B cell (primary cell): ENCODE measurements at regions not wholly inside any gene's neighbourhood (a gene's known extent, or its start where the extent isn't known, plus 50 kb on each side); places are given as distances from the start of the nearest gene placed in this dataset.

Experiments
- ATAC-seq: fragments of 200-7000 bp; cut with Tn5 transposase; one replicate; pipeline ENCODE4 v1.10.0; 2021; ENCODE audit warnings: low read depth, mild to moderate bottlenecking, moderate number of reproducible peaks, moderate library complexity
- CTCF ChIA-PET: fragments of 350-600 bp; sonication (Branson Sonifier 250); formaldehyde crosslinking; loops from one replicate; lab custom pipeline; 2021; ENCODE audit warnings: antibody characterized with exemption, inconsistent platforms; lab: Charles Lee
- POLR2A ChIA-PET: fragments of 350-600 bp; sonication (Branson Sonifier 250); formaldehyde crosslinking; loops from one replicate; lab custom pipeline; 2021; ENCODE audit warnings: antibody characterized with exemption; lab: Charles Lee
- DNase-seq: peaks from one replicate; pipeline ENCODE4 v3.0.0; 2013
- H2AFZ ChIP-seq: 2 replicates; pipeline ENCODE4 v1.6.1; 2012; ENCODE audit warnings: mild to moderate bottlenecking, low read depth, low read length; ENCODE audit not compliant: insufficient read depth, poor library complexity, severe bottlenecking
- H3K27ac ChIP-seq, 2 donors: 1 replicate in 1 of 2; 2 replicates in 1 of 2; pipeline ENCODE4 v1.5.1; 2012 to 2013; ENCODE audit warnings: low read length in 2 of 2, mild to moderate bottlenecking in 2 of 2, moderate library complexity in 1 of 2
- H3K27me3 ChIP-seq, 4 experiments: fragments of 200-600 bp in 1 of 4; sonication (generic) in 1 of 4; replicated peaks in 1 of 4; 1 replicate in 2 of 4; 2 replicates in 2 of 4; pipeline versions ENCODE4 v1.6.1 to v1.7.0; 2013 to 2016; ENCODE audit warnings: low read length in 3 of 4, mild to moderate bottlenecking in 2 of 4, mixed read lengths in 1 of 4, moderate library complexity in 1 of 4; ENCODE audit not compliant: insufficient read depth in 4 of 4, control insufficient read depth in 3 of 4; ENCODE audit errors: control extremely low read depth in 1 of 4
- H3K36me3 ChIP-seq, 2 experiments: replicated peaks in 1 of 2; 1 replicate in 1 of 2; 2 replicates in 1 of 2; pipeline versions ENCODE4 v1.6.1 to v1.7.1; 2013; ENCODE audit warnings: low read length in 1 of 2; ENCODE audit not compliant: insufficient read depth in 2 of 2, control insufficient read depth in 1 of 2; ENCODE audit errors: control extremely low read depth in 1 of 2, extremely low read depth in 1 of 2
- H3K4me1 ChIP-seq, 2 donors: fragments of 200-600 bp in 1 of 2; sonication (generic) in 1 of 2; 1 replicate in 1 of 2; 2 replicates in 1 of 2; pipeline versions ENCODE4 v1.5.1 to v1.6.1; 2013 to 2017; ENCODE audit warnings: low read length in 2 of 2; ENCODE audit not compliant: control insufficient read depth in 2 of 2, insufficient read depth in 2 of 2
- H3K4me2 ChIP-seq: replicated peaks from 2 replicates; pipeline ENCODE3; 2012; ENCODE audit warnings: mild to moderate bottlenecking, low read depth, low read length; ENCODE audit not compliant: poor library complexity, severe bottlenecking
- H3K4me3 ChIP-seq, 5 experiments: fragments of 200-600 bp in 1 of 5; sonication (generic) in 1 of 5; 1 replicate in 3 of 5; 2 replicates in 2 of 5; pipeline versions ENCODE4 v1.5.1 to v1.7.0; 2011 to 2016; ENCODE audit warnings: low read length in 4 of 5, mild to moderate bottlenecking in 4 of 5, low read depth in 2 of 5, control low read depth in 1 of 5, moderate library complexity in 1 of 5; ENCODE audit not compliant: insufficient read depth in 1 of 5; ENCODE audit errors: control extremely low read depth in 1 of 5, extremely low read depth in 1 of 5
- H3K79me2 ChIP-seq: fragments of 200-600 bp; sonication (generic); one replicate; pipeline ENCODE4 v1.6.0; 2016; ENCODE audit warnings: low read length; ENCODE audit not compliant: control insufficient read depth, insufficient read depth
- H3K9ac ChIP-seq: fragments of 200-600 bp; sonication (generic); 2 replicates; pipeline ENCODE4 v1.6.1; 2017; ENCODE audit warnings: mild to moderate bottlenecking, low read length, moderate library complexity
- H3K9me3 ChIP-seq, 3 donors: one replicate each; pipeline versions ENCODE4 v1.6.1 to v1.7.1; 2013; ENCODE audit warnings: low read length in 2 of 3; ENCODE audit not compliant: control insufficient read depth in 2 of 3, insufficient read depth in 1 of 3; ENCODE audit errors: control extremely low read depth in 1 of 3
- H4K20me1 ChIP-seq: 2 replicates; pipeline ENCODE4 v1.6.0; 2012; ENCODE audit warnings: mild to moderate bottlenecking, low read length; ENCODE audit not compliant: insufficient read depth, control insufficient read depth, poor library complexity, severe bottlenecking
- H3K27ac Mint-ChIP-seq: one replicate; pipeline ENCODE4 v1.8.0; 2021; ENCODE audit warnings: mixed read lengths
- H3K27me3 Mint-ChIP-seq: one replicate; pipeline ENCODE4 v1.8.0; 2021; ENCODE audit warnings: mixed read lengths
- H3K4me1 Mint-ChIP-seq: one replicate; pipeline ENCODE4 v1.8.0; 2021; ENCODE audit warnings: mixed read lengths
- H3K4me3 Mint-ChIP-seq: one replicate; pipeline ENCODE4 v1.8.0; 2021; ENCODE audit warnings: mixed read lengths
- H3K9me3 Mint-ChIP-seq: one replicate; pipeline ENCODE4 v1.8.0; 2022; ENCODE audit warnings: mixed read lengths; ENCODE audit not compliant: insufficient read depth
- EZH2 ChIP-seq: IDR thresholded peaks from 2 replicates; pipeline ENCODE4 v1.6.1; 2012; ENCODE audit warnings: borderline replicate concordance, low read depth, mild to moderate bottlenecking, moderate library complexity, low read length; ENCODE audit not compliant: insufficient read depth, poor library complexity, severe bottlenecking
- WGBS: methylation state at CpG from one replicate; pipeline ENCODE4 v1.1.5; 2013; ENCODE audit warnings: missing lambda C conversion rate; ENCODE audit not compliant: insufficient coverage; 5-methylcytosine and 5-hydroxymethylcytosine counted together
- intact Hi-C: fragments of 100-400 bp; cut with micrococcal nuclease; formaldehyde crosslinking; loops from one replicate; pipeline ENCODE4 v1.10.0; 2022
- TF ChIP-seq, protein P1 (sequence below): fragments of 200-600 bp; IDR thresholded peaks from one replicate; pipeline ENCODE4 v1.8.0; 2022; ENCODE audit warnings: antibody characterized with exemption, mild to moderate bottlenecking

GRCh38 chr16:63806794-63807506 lies 1314.9 kb downstream of the CDH11 start:
- no peak for TF ChIP-seq EZH2
- TF ChIP-seq, protein P1, sequence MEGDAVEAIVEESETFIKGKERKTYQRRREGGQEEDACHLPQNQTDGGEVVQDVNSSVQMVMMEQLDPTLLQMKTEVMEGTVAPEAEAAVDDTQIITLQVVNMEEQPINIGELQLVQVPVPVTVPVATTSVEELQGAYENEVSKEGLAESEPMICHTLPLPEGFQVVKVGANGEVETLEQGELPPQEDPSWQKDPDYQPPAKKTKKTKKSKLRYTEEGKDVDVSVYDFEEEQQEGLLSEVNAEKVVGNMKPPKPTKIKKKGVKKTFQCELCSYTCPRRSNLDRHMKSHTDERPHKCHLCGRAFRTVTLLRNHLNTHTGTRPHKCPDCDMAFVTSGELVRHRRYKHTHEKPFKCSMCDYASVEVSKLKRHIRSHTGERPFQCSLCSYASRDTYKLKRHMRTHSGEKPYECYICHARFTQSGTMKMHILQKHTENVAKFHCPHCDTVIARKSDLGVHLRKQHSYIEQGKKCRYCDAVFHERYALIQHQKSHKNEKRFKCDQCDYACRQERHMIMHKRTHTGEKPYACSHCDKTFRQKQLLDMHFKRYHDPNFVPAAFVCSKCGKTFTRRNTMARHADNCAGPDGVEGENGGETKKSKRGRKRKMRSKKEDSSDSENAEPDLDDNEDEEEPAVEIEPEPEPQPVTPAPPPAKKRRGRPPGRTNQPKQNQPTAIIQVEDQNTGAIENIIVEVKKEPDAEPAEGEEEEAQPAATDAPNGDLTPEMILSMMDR, result no peak
- Histone ChIP-seq H4K20me1 (no peaks in the 10 kb centered on the region), H3K27me3 (no peaks in the 10 kb centered on the region), H3K79me2 (no peaks in the 10 kb centered on the region), H3K36me3 (no peaks in the 10 kb centered on the region), H3K9me3 (no peaks in the 10 kb centered on the region), H3K4me2 (no peak overlapping the region), H3K4me3 (no peak overlapping the region), H2AFZ (no peak overlapping the region), H3K27ac (no peak overlapping the region), H3K9ac (no peak overlapping the region), H3K4me1 (no peaks in the 10 kb centered on the region)
- ATAC-seq (no peak), DNase-seq (no peak)
- ChIA-PET POLR2A (no interaction called here), CTCF (no interaction called here)
- no peak overlapping the region for H3K4me3 Mint-ChIP-seq
- H3K4me1 Mint-ChIP-seq, result no peaks in the 10 kb centered on the region
- no peak overlapping the region for H3K27ac Mint-ChIP-seq
- H3K27me3 Mint-ChIP-seq, result no peaks in the 10 kb centered on the region
- no CpG with 5 or more reads among the region's 3 CpGs for WGBS
- intact Hi-C loops, result no loop called here
- H3K9me3 Mint-ChIP-seq, result peaks cover 5% of the 10 kb centered on the region

- no peaks in the 10 kb centered on the region for H3K4me1 Mint-ChIP-seq
- no peak for DNase-seq
- no peaks in the 10 kb centered on the region for H3K27me3 Mint-ChIP-seq
- Histone ChIP-seq H3K9me3 (peaks cover 0 to 5% (median 0%) of the 10 kb centered on the region in 3 donors), H3K4me2 (no peak overlapping the region), H3K4me3 (no peak overlapping the region), H3K9ac (no peak overlapping the region), H2AFZ (no peak overlapping the region), H3K4me1 (no peaks in the 10 kb centered on the region), H4K20me1 (no peaks in the 10 kb centered on the region), H3K36me3 (no peaks in the 10 kb centered on the region), H3K27ac (no peak overlapping the region), H3K79me2 (no peaks in the 10 kb centered on the region), H3K27me3 (no peaks in the 10 kb centered on the region)
- no peak overlapping the region for H3K4me3 Mint-ChIP-seq
- POLR2A ChIA-PET, result no interaction called here
- peaks cover 5% of the 10 kb centered on the region for H3K9me3 Mint-ChIP-seq
- CTCF ChIA-PET, result no interaction called here
- H3K27ac Mint-ChIP-seq, result no peak overlapping the region
- TF ChIP-seq, protein P1, result no peak
- no peak for TF ChIP-seq EZH2
- ATAC-seq, result no peak
- intact Hi-C loops, result no loop called here
- WGBS, result no CpG with 5 or more reads among the region's 2 CpGs
Measured at GRCh38 chr16:63804126-63804525, 1317.7 kb downstream of the CDH11 start.
